HG03460 (cell line): ENCODE measurements at regions not wholly inside any gene's neighbourhood (a gene's known extent, or its start where the extent isn't known, plus 50 kb on each side); places are given as distances from the start of the nearest gene placed in this dataset.
A peak's percentile ranks its signal among the peaks of the same experiment; 100 is the strongest.
"Not testable (repeated sequence)": the region's sequence is repeated elsewhere in the genome, so short reads cannot be mapped to it uniquely, and the experiment has no call there.

Experiments
- ATAC-seq: cut with Tn5 transposase; IDR thresholded peaks from one replicate; pipeline ENCODE4 v1.9.1; 2021; ENCODE audit not compliant: unreplicated experiment

GRCh38 chr11:110347660-110348059 is 51.2 kb upstream of the RDX start:
- no peak for ATAC-seq

DNA sequence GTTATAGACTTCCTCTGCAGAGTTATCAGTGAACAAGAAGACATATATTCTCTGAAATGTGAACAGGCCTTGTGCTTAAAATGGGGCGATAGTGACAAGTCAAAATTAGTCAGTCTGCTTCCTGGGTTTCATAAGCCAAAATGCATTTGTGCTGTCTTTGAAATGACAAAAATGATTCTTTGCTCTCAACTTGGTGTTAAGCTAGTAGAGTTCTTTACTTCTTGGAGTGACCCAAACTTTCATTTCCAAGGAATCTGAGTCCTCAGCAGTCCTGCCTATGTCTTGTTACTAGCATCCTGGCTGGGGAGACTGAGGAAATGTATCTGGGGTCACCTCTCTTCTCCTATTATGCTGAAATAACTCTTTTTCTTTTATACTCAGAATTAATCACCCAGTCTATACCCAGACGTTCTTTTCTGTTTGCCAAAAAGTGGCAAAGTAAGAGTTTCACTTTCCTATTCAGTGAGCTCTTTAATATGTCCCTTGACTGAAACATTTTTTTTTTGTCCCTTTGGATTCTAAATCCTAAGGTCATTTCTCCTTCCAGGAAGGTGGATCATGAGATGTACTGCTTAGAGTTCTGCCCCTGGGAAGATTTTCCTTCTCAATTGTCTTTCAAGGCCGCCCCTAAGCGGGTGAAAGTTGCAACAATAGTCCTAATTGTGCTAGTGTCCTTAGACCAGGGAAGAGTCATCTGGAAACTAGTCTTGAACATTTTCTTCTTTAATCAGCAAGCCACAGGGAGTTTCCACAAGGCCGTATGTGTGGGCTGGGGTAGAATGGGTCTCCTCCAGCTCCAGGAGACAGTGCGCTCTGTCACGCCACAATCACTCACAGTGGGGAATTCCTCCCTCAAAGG is 53.0 kb upstream of the RDX start:
- ATAC-seq, result peak; percentile 72

GRCh38 chr11:110349997-110350383 is 53.6 kb upstream of the RDX start:
- ATAC-seq, result not testable (repeated sequence)

GRCh38 chr11:110355011-110355744 is 58.8 kb upstream of the RDX start:
- ATAC-seq, result no peak

- no peak for ATAC-seq
Measured at GRCh38 chr11:110356762-110357671, 60.6 kb upstream of the RDX start.

GRCh38 chr11:110358336-110358735 is 61.9 kb upstream of the RDX start:
- ATAC-seq, result no peak

GRCh38 chr11:110360781-110361408 is 64.5 kb upstream of the RDX start:
- not testable (repeated sequence) for ATAC-seq

- no peak for ATAC-seq
Measured at GRCh38 chr11:110362971-110363509, 66.6 kb upstream of the RDX start.

- ATAC-seq, result no peak
Measured at GRCh38 chr11:110366291-110366690, 63.5 kb upstream of the FDX1 start.

- no peak for ATAC-seq
Measured at GRCh38 chr11:110367571-110367970, 62.2 kb upstream of the FDX1 start.

DNA sequence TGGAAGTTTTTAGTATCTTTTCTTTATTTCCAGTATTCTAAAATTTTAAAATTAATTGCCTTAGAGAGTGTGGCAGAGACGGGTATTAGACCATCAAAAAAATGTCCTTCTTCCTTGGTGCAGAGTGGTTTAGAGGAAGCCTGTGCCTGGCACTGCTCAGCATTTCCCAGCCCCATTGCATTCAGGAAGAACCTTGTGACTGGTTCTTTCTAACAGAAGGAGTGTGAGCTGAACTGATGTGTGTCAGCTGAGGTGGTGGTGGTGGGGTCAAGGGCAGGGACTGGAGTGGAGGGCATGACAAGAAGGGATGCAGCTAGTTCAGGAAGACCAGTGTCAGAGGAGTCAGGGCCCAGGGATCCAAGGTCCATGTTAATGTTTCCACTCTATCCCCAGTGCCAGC is 58.7 kb upstream of the FDX1 start:
- ATAC-seq, result no peak

DNA sequence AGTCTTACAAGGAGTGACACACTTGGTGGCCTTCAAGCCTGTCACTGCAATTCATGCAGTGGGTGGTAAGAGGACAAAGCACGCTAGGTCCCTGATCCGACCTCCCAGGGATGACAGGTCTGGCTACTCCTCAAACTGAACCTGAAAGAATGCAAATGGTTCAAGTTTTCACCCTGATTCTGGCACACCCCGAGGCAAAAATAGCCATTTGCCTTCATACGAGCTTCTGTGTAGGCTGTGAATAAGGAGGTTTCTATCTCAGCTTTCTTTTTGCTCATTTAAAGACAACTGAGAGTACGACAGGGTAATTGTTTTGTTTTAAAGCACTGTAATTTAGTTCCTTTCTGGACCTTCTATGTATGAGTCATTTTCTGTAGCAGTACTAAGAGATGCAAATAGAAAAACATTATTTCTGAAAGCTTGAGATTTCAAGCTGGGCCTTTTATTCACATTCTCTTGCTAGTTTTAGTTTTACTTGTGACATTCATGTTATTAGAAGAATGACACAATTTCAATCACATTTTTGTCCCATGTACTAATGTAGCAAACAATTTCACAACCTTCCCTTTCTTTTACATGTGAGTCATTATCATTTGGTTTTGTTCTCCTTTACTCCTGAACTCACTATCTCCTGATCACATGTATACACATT is 56.6 kb upstream of the FDX1 start:
- ATAC-seq, result peak; percentile 87

DNA sequence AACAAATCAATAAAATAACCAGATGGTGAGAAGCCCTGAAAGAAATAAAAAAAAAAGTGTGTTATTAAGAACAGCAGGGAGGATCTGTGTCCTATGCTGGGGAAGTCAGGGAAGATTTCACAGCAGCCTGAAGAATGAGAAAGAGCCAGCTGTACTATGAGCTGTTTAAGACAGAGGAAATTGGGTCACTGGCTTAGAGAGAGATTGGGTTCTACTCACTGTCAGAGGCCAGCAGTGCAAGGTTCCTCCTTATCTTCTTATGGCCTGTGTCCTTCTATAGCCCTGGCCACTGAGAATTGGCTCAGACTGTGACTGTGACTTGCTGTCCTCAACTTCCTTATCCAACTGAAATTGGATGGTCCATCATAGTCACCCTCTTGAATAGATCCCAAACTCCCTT is 54.8 kb upstream of the FDX1 start:
- no peak for ATAC-seq

DNA sequence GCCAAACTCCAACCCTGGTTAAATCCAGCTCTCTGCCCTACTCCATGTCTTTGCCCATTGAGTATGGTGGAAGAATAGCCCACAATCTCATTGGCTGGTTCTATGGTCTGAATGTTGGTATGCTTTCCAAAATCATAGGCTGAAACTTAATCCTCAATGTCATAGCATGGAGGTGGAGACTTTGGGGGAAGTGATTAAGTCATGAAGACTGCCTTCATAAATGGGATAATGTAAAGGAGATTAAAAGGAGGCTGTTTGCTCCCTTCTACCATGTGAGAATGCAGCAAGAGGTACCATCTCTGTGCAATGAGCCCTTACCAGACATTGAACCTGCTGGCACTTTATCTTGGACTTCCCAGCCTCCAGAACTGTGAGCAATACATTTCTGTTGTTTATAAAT is 54.4 kb upstream of the FDX1 start:
- no peak for ATAC-seq

DNA sequence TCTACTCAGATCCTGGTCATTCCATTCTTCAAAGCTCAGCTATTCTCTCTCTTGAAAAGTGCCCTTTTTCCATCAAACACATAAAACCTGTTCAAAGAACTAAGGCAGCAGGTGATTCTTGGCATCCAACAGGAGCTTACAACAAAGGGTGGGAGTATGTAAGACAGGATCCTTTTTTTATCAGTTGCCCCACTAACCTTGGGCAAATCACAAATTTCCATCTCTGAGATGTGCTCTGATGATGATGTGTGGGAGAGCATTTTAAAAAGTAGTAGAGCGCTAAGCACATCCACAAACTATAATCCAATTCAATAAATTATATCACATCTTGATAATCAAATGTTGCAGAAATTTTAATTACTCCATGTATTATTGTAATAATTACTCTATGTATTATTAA is 53.7 kb upstream of the FDX1 start:
- no peak for ATAC-seq

DNA sequence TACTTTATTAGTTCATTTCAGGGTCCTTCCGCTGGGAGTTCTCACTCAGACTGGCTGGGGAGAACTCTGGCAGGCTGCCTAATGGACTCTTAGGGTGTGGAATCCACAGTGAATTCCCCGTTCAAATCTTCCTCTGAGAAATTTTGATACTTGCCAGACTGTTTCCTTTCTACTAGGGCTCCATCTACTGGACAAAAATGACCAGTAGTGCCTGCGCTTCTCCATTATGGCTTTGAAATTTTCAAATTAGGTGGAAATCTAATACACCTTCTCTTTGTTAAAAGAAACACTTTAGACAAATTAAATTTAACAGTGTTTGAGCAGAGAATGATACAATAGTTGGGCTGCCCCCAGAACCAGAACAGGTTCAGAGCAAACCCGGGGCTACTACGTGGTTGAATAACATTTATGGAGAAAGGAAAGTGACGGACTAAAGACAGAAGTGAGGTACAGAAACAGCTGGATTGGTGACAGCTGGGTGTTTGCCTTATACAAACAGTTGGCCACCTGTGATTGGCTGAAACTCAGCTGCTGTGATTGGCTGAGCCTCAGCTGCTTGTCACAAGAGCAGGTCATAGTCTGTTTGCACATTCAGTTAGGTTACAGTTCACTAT is 52.9 kb upstream of the FDX1 start:
- ATAC-seq, result peak; percentile 31

DNA sequence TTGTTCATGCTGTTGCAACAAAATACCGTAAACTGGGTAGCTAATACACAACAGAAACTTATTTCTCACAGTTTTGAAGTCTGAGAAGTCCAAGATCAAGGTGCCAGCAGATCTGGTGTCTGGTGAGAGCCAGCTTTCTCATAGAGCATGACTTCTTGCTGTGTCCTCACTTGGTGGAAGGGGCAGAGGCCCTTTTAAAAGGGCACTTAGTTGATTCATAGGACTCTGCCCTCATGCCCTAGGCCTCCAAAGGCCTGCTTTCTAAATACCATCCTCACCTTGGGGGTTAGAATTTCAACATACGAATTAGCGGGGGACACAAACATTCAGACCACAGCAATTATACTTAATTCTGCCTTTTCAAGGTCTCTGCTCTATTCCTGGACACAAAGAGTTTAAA is 52.3 kb upstream of the FDX1 start:
- no peak for ATAC-seq

GRCh38 chr11:110379261-110379660 is 50.5 kb upstream of the FDX1 start:
- no peak for ATAC-seq

DNA sequence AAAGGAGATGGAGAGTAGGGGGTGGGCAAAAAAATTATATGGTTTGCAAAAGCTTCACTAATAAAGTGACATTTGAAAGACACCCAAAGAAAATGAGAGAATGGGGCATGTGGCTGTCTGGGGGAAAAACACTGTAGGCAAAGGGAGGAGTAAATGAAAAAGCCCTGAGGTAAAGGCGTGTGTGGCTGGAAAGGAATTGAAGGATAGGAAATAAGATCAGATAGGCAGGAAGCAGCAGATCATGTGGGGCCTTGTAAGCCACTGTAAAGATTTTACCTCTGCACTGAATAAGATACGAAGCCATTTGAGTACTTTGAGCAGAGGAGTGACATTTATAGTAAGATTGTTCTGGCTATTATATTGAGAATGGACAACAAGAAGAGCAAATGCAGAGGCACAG is 49.8 kb upstream of the FDX1 start:
- ATAC-seq, result no peak
